GM12874 (cell line): ENCODE measurements at regions not wholly inside any gene's neighbourhood (a gene's known extent, or its start where the extent isn't known, plus 50 kb on each side); places are given as distances from the start of the nearest gene placed in this dataset.

Source experiments
- TF ChIP-seq, protein P1 (sequence below): IDR thresholded peaks from 2 replicates; pipeline ENCODE4 v1.5.1; 2011; ENCODE audit warnings: low read depth, mild to moderate bottlenecking, control low read depth, low read length, moderate library complexity; ENCODE audit not compliant: insufficient read depth

DNA sequence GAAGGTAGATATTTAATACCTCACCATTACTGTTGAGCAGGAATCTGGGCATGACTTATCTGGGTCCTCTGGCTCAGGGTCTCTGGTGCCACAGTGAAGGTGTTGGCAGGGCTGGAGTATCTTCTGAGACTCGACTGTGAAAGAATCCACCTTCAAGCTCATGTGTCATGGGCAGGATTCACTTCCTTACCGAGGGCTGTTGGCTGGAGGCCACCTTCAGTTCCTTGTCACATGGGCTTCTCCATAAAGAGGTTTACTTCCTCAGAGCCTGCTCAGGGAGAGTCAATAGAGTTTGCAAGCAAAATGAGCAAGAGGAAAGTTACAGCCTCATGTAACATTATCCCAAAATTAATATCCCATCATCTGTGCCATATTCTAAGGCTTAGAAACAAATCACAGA, 459.5 kb downstream of the NR2F2 start:
- TF ChIP-seq, protein P1, sequence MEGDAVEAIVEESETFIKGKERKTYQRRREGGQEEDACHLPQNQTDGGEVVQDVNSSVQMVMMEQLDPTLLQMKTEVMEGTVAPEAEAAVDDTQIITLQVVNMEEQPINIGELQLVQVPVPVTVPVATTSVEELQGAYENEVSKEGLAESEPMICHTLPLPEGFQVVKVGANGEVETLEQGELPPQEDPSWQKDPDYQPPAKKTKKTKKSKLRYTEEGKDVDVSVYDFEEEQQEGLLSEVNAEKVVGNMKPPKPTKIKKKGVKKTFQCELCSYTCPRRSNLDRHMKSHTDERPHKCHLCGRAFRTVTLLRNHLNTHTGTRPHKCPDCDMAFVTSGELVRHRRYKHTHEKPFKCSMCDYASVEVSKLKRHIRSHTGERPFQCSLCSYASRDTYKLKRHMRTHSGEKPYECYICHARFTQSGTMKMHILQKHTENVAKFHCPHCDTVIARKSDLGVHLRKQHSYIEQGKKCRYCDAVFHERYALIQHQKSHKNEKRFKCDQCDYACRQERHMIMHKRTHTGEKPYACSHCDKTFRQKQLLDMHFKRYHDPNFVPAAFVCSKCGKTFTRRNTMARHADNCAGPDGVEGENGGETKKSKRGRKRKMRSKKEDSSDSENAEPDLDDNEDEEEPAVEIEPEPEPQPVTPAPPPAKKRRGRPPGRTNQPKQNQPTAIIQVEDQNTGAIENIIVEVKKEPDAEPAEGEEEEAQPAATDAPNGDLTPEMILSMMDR: no peak

DNA sequence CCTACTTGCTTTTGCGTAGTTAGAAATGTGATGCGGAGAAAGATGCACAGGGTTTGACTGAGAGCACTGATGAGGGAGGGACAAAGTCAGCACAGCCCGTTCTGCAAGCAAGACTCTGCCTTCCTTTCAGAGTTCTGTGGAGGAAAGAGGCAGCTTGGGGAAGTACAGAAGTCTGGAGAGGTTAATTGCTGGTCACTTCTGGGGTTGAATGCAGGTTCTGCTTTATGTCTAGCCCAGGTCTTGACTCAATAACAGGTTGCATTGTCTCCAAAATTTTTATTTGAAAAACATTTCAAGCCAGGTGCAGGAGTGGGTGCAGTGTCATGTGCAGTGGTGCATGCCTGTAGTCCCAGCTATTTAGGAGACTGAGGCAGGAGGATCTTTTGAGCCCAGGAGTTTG, 461.7 kb downstream of the NR2F2 start:
- TF ChIP-seq, protein P1: no peak

DNA sequence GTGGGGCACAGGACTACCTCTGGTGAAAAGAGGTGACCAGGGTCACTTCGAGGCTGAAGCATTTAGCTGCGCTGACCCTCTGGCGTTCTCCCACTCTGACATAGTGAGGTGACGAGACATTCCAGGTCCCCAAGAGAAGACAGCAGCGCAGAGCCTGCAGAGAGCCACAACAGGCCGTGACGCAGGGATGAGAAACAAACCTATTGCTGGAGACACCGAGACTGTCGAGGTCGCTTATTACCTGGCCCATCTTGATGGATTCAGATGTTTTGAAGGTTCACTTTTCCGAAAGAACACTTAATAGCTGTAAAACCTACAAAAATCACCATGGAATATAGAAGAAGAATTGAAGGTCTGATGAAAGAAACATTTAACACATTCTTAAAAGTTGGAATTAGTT, 466.3 kb downstream of the NR2F2 start:
- TF ChIP-seq, protein P1: no peak

DNA sequence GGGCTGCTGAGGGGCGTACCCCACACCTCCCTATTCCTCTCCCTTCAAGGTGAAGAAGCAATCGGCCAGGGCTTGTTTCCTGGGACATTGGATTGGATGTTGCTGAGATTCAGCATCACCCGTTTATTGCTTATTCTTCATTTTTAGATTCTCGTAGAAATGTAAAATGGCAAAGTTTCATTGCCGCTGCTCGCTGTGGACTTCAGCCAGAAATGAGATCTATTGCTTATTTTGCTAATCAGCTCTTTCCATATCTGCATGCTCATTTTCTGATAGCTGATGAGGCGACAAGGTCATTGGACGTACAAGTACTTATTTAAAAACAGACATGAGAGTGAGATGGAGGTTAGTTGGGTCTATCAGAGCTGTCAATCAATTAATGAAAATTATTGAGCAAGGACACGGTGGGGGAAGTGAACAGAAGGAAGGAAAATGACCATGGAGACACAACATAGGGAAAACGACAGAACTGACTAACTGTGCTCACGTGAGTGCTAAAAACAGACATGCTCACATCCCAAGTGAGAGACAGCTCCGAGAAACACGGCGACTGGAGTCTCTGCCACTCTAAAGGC, 471.2 kb downstream of the NR2F2 start:
- TF ChIP-seq, protein P1: no peak

DNA sequence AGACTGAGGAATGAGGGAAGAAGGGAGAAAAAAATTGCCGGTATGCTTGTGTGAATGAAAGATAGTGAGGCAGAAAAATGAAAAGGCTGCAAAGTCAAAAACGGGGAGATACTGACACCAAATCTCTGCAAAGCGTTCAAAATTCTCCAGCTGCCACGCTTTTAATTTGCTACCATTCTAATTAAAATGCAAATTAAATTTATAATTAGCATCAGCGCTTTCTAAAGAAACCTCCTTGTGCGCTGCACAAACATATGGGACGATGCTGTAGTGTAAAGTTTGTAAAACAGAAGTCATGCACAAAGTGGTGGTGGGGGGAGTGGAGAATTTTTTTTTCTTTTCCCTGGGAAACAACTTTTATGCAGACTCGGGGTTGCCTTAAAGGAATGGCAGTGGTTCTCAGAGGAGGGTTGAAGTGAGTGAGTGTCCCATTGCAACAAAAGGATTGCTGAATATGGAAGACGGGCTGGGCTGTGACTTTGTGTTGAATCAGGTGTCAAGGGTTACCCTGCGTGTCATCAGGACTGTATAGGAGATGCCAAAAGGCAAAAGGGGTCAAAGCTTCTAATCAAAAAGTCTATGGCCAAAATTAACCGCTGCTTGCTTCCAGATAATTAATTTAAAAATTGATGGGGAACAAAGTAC, 472.2 kb downstream of the NR2F2 start:
- TF ChIP-seq, protein P1: no peak

DNA sequence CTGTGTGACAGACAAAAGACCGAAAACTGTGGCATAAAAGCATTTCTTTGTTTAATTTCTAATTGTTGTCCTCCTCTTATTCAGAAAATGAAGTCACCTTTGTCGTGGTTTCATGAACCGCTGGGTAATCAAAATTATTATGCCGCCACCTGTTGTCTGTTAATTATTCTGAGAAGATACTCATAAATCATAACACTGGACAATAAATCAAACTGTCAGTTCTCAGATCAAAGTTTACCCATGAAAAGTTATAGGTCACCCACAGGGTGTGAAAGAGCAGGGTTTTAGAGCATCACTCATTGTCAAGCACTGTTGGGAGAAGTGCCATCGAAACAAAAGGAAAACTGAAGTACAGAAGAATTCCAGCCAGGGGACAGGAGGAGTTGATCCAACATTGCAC, 474.3 kb downstream of the NR2F2 start:
- TF ChIP-seq, protein P1: no peak

DNA sequence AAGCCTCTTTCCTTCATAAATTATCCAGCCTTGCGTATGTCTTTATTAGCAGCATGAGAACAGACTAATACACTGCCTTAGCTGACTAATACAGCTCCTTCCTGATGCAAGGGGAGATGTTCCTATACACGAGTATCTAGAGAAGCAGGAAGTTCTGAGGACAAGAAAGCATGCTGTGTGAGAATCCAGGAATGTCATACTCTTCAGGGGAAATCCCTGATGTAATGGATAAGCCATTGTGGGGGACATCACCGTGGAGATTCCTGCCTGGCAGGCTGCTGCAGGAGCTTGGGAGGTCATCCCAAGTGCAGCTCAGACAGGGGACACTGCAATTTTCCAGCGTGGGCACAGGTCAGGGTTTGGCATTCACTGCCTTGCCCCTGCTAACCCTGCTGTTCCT, 476.9 kb downstream of the NR2F2 start:
- TF ChIP-seq, protein P1: no peak
